WTC11 (cell line): ENCODE measurements at regions not wholly inside any gene's neighbourhood (a gene's known extent, or its start where the extent isn't known, plus 50 kb on each side); places are given as distances from the start of the nearest gene placed in this dataset.

ENCODE experiments used
- ATAC-seq: fragments of 200-7000 bp; cut with Tn5 transposase; 2 replicates; pipeline ENCODE4 v1.10.0; 2021; ENCODE audit warnings: mild to moderate bottlenecking, moderate library complexity
- CTCF ChIA-PET: fragments of 300-600 bp; sonication (Branson Sonifier 250); formaldehyde crosslinking; loops from one replicate; lab custom pipeline; 2021; ENCODE audit warnings: antibody characterized with exemption; lab: Charles Lee
- POLR2A ChIA-PET: fragments of 350-600 bp; sonication (Branson Sonifier 250); formaldehyde crosslinking; loops from one replicate; lab custom pipeline; 2021; ENCODE audit warnings: antibody characterized with exemption; lab: Charles Lee
- DNase-seq: peaks from one replicate; pipeline ENCODE4 v3.0.0; 2021; ENCODE audit warnings: low spot score
- H3K27ac Mint-ChIP-seq: 2 replicates; pipeline ENCODE4 v1.8.0; 2021; ENCODE audit warnings: mixed read lengths
- H3K27me3 Mint-ChIP-seq: 2 replicates; pipeline ENCODE4 v1.8.0; 2021; ENCODE audit warnings: low read depth, mild to moderate bottlenecking, moderate library complexity, mixed read lengths
- H3K36me3 Mint-ChIP-seq: 2 replicates; pipeline ENCODE4 v1.8.0; 2021; ENCODE audit warnings: mixed read lengths
- H3K4me1 Mint-ChIP-seq: 2 replicates; pipeline ENCODE4 v1.8.0; 2022; ENCODE audit warnings: mixed read lengths
- H3K4me3 Mint-ChIP-seq: 2 replicates; pipeline ENCODE4 v1.8.0; 2021; ENCODE audit warnings: mild to moderate bottlenecking, moderate library complexity, mixed read lengths
- H3K9me3 Mint-ChIP-seq: 2 replicates; pipeline ENCODE4 v1.8.0; 2021; ENCODE audit warnings: mixed read lengths
- AR ChIP-seq: fragments of 250-450 bp; sonication (Bioruptor Pico); IDR thresholded peaks from 2 replicates; pipeline ENCODE4 v1.9.0; 2021; ENCODE audit warnings: mild to moderate bottlenecking
- ARID4B ChIP-seq: sonication (generic); formaldehyde crosslinking; IDR thresholded peaks from 2 replicates; pipeline ENCODE4 v1.8.0; 2023; ENCODE audit warnings: missing genetic modification reagents, mild to moderate bottlenecking, borderline replicate concordance
- CREM ChIP-seq: sonication (generic); formaldehyde crosslinking; IDR thresholded peaks from 2 replicates; pipeline ENCODE4 v1.8.1; 2022; ENCODE audit warnings: mild to moderate bottlenecking, missing genetic modification reagents, moderate library complexity
- E2F1 ChIP-seq: sonication (generic); formaldehyde crosslinking; IDR thresholded peaks from 2 replicates; pipeline ENCODE4 v1.8.0; 2022; ENCODE audit warnings: mild to moderate bottlenecking, missing genetic modification reagents
- E2F5 ChIP-seq: sonication (generic); formaldehyde crosslinking; IDR thresholded peaks from 2 replicates; pipeline ENCODE4 v1.8.1; 2022; ENCODE audit warnings: mild to moderate bottlenecking, moderate library complexity, missing genetic modification reagents
- ETV6 ChIP-seq: sonication (generic); formaldehyde crosslinking; IDR thresholded peaks from 2 replicates; pipeline ENCODE4 v1.8.1; 2022; ENCODE audit warnings: mild to moderate bottlenecking, missing genetic modification reagents
- HMGA2 ChIP-seq: fragments of 250-450 bp; sonication (Bioruptor Pico); IDR thresholded peaks from 2 replicates; pipeline ENCODE4 v1.4.0; 2021; ENCODE audit warnings: mild to moderate bottlenecking, moderate library complexity
- OVOL2 ChIP-seq: fragments of 250-450 bp; sonication (Bioruptor Pico); IDR thresholded peaks from 2 replicates; pipeline ENCODE4 v1.9.0; 2021; ENCODE audit warnings: mild to moderate bottlenecking, borderline replicate concordance
- PRRX2 ChIP-seq: fragments of 250-450 bp; sonication (Bioruptor Pico); IDR thresholded peaks from 2 replicates; pipeline ENCODE4 v1.8.0; 2021; ENCODE audit warnings: mild to moderate bottlenecking
- RELA ChIP-seq: sonication (generic); formaldehyde crosslinking; IDR thresholded peaks from 2 replicates; pipeline ENCODE4 v1.8.1; 2022; ENCODE audit warnings: missing genetic modification reagents, mild to moderate bottlenecking, borderline replicate concordance
- STAT6 ChIP-seq: sonication (generic); formaldehyde crosslinking; conservative IDR thresholded peaks from 2 replicates; pipeline ENCODE4 v1.8.1; 2023; ENCODE audit warnings: mild to moderate bottlenecking, low read depth, missing genetic modification reagents, moderate library complexity
- ZMAT4 ChIP-seq: fragments of 250-450 bp; sonication (Bioruptor Pico); IDR thresholded peaks from 2 replicates; pipeline ENCODE4 v1.9.0; 2021; ENCODE audit warnings: mild to moderate bottlenecking
- ZNF138 ChIP-seq: sonication (generic); formaldehyde crosslinking; conservative IDR thresholded peaks from 2 replicates; pipeline ENCODE4 v1.8.1; 2022; ENCODE audit warnings: mild to moderate bottlenecking, moderate library complexity, missing genetic modification reagents
- ZNF232 ChIP-seq: sonication (generic); formaldehyde crosslinking; IDR thresholded peaks from 2 replicates; pipeline ENCODE4 v1.8.0; 2022; ENCODE audit warnings: mild to moderate bottlenecking, missing genetic modification reagents
- ZNF425 ChIP-seq: fragments of 250-450 bp; sonication (Bioruptor Pico); conservative IDR thresholded peaks from 2 replicates; pipeline ENCODE4 v1.9.0; 2021; ENCODE audit warnings: mild to moderate bottlenecking

GRCh38 chr17:34054495-34054894, 200.6 kb upstream of the CCL2 start:
- Mint-ChIP-seq H3K4me1 (no peaks in the 10 kb centered on the region), H3K27me3 (peaks cover 12% of the 10 kb centered on the region), H3K4me3 (no peak overlapping the region), H3K36me3 (peaks cover 6% of the 10 kb centered on the region; the same call in 1 of the 2 replicates), H3K9me3 (peaks cover 6% of the 10 kb centered on the region), H3K27ac (no peak overlapping the region)
- TF ChIP-seq HMGA2 (CRISPR knock-in tag) (no peak), ZNF232 (CRISPR knock-in tag) (no peak), E2F5 (CRISPR knock-in tag) (no peak), RELA (no peak), PRRX2 (CRISPR knock-in tag) (no peak), ZMAT4 (no peak), E2F1 (CRISPR knock-in tag) (no peak), ETV6 (CRISPR knock-in tag) (no peak), ZNF138 (CRISPR knock-in tag) (no peak), AR (no peak), CREM (CRISPR knock-in tag) (no peak), ARID4B (CRISPR knock-in tag) (no peak), STAT6 (CRISPR knock-in tag) (no peak), OVOL2 (CRISPR knock-in tag) (no peak), ZNF425 (no peak)
- ATAC-seq (no peak), DNase-seq (no peak)
- ChIA-PET POLR2A (no interaction called here), CTCF (interaction anchor here (2.3 kb wide), 1 partner anchor 92 kb away, joined by 6 read pairs; no protein-coding TSS in a partner anchor)
